T-helper 2 cell treated with Interferon-gamma antibody and Interleukin-4, amounts not matched to agents 5 μg/mL and 100 μg/mL, for 36 hours (primary cell): ENCODE measurements at regions not wholly inside any gene's neighbourhood (a gene's known extent, or its start where the extent isn't known, plus 50 kb on each side); places are given as distances from the start of the nearest gene placed in this dataset.
A peak's percentile ranks its signal among the peaks of the same experiment; 100 is the strongest.

ENCODE experiments used
- DNase-seq: peaks from one replicate; pipeline ENCODE4 v3.0.0; 2021; ENCODE audit warnings: low spot score
- H3K27ac Mint-ChIP-seq: one replicate; pipeline ENCODE4 v1.8.0; 2021; ENCODE audit warnings: mild to moderate bottlenecking, mixed read lengths
- H3K27me3 Mint-ChIP-seq: one replicate; pipeline ENCODE4 v1.8.0; 2021; ENCODE audit warnings: low read depth, mixed read lengths
- H3K36me3 Mint-ChIP-seq: one replicate; pipeline ENCODE4 v1.8.0; 2021; ENCODE audit warnings: low read depth, mixed read lengths
- H3K4me1 Mint-ChIP-seq: one replicate; pipeline ENCODE4 v1.8.0; 2021; ENCODE audit warnings: low read depth, mixed read lengths
- H3K4me3 Mint-ChIP-seq: one replicate; pipeline ENCODE4 v1.8.0; 2022; ENCODE audit warnings: mild to moderate bottlenecking, moderate library complexity, mixed read lengths
- H3K9me3 Mint-ChIP-seq: one replicate; pipeline ENCODE4 v1.8.0; 2021; ENCODE audit warnings: mixed read lengths

DNA sequence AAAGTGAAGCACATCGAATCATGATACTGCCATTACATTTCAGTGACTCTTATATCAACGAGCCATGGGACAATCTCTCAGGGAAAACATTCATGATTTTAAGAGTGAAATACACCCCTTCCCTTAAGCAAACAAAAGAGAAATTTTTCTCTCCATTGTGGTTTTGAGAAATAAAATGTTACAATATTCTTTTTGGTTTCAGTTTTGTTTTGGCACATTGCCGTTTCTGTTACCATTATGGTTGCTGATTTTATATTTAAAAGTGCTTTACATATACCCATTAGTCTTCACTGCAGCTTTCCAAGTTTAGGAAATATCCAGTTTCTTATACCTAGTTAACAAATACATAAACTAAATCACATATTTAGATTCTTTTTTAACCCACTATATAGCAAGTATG is 126.8 kb upstream of the SEM1 start:
- peaks cover 58% of the 10 kb centered on the region for H3K27me3 Mint-ChIP-seq
- H3K27ac Mint-ChIP-seq, result no peak overlapping the region
- H3K9me3 Mint-ChIP-seq, result peaks cover 5% of the 10 kb centered on the region
- peaks cover 3% of the 10 kb centered on the region for H3K36me3 Mint-ChIP-seq
- no peak for DNase-seq
- peak overlapping the region; percentile 74 for H3K4me3 Mint-ChIP-seq
- H3K4me1 Mint-ChIP-seq, result peaks cover 28% of the 10 kb centered on the region

DNA sequence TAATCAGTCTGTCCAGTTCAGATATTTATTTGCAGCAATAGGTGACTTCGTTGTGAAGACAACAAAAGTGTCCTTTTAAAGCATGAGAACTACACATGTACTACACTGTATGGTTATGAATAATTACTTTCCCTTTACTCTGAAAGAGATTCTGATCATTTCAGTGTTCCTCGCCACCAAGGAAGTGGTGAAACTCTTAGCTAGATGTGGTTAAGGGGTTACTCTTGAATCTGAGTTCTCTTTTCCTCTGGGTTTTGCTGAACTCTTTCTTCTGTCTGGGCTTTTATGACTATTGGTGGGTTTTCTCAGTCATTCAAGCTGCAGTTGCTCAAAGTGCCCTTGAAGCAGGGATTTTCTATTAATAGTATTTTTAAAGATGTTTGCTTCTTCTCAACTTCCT is 127.9 kb upstream of the SEM1 start:
- DNase-seq, result peak; percentile 34
- H3K4me1 Mint-ChIP-seq, result peaks cover 28% of the 10 kb centered on the region
- H3K9me3 Mint-ChIP-seq, result peaks cover 5% of the 10 kb centered on the region
- H3K27ac Mint-ChIP-seq, result peak overlapping the region; percentile 85
- H3K4me3 Mint-ChIP-seq, result peak overlapping the region; percentile 74
- peaks cover 3% of the 10 kb centered on the region for H3K36me3 Mint-ChIP-seq
- H3K27me3 Mint-ChIP-seq, result peaks cover 64% of the 10 kb centered on the region

DNA sequence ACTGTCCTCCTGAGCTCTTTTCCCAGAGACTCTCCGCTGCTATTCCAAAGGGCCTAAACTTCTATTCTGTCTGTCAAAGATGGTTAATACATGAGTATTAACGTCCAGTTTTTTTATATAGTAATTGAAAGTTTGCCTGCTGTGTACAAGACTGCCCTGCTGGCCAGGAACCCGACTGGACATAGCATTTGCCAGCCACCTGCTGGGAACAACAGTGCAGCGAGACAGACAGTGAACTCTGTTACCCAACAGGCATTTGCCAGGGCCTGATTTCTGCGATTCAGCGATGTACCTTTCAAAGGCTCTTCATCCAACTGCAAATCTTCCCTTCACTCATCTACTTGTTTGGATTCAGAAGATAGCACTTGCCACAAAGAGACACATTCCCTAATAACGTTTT is 128.8 kb upstream of the SEM1 start:
- Mint-ChIP-seq H3K36me3 (peaks cover 3% of the 10 kb centered on the region), H3K27me3 (peaks cover 71% of the 10 kb centered on the region), H3K27ac (no peak overlapping the region), H3K9me3 (peaks cover 5% of the 10 kb centered on the region), H3K4me3 (peak overlapping the region; percentile 46), H3K4me1 (peaks cover 28% of the 10 kb centered on the region)
- DNase-seq, result no peak

DNA sequence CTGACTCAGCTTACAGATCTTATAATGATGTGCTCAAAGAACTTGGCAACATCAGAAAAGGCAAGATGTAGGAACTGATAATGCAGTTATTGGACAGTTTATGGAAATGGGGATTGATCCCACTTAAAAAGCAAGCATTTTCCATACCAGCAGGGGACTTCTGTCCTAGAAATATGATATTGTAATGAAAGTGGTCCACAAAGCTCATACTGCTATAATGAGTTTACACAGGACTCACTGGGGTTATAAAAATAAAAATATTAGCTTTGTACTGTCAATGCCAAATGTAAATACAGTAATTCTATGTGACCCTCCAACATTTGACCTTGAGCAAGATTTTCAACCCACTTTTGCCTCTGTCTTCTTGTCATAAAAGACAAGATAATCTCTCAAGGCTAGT is 145.5 kb upstream of the SEM1 start:
- Mint-ChIP-seq H3K36me3 (no peaks in the 10 kb centered on the region), H3K27ac (no peak overlapping the region), H3K27me3 (peaks cover 26% of the 10 kb centered on the region), H3K9me3 (no peaks in the 10 kb centered on the region), H3K4me3 (no peak overlapping the region), H3K4me1 (no peaks in the 10 kb centered on the region)
- no peak for DNase-seq

DNA sequence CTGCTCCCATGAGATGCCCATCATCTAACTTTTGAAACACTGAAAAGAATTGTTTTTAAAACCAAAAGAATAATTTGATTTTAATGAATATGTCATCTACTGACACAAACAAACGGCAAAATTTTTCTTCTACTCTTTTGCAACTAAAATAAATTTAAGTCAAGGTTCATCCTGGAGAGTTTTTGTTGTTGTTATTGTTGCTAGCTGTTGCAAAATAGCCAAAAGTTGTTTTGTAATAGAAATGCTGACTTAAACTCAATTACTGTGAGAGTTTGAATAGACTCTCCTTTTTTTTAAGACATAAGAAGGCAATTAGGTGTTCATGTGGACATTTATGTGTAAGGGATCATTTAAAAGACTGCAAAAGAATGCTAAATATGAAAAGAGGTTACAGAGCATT is 146.0 kb upstream of the SEM1 start:
- H3K4me1 Mint-ChIP-seq, result no peaks in the 10 kb centered on the region
- no peak overlapping the region for H3K4me3 Mint-ChIP-seq
- no peaks in the 10 kb centered on the region for H3K36me3 Mint-ChIP-seq
- no peak for DNase-seq
- no peak overlapping the region for H3K27ac Mint-ChIP-seq
- no peaks in the 10 kb centered on the region for H3K9me3 Mint-ChIP-seq
- H3K27me3 Mint-ChIP-seq, result peaks cover 29% of the 10 kb centered on the region

DNA sequence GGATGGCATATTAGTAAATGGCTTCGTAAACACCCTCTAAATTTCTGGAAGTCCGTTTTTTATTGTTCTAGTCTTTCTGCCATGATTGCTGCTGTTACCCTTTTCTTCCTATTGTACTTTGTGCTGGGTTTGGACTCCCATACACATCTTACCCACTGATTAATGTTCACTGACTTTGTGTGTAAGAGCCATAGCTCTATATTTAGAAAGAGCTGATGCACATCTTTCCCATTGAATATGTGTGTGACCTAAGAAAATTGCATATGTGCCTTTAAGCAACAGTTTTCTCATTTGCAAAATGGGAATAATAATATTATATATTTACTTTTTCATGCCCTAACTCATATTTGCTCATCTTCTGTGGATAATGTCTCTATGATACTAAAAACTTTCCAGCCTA is 135.8 kb upstream of the DLX6 start:
- Mint-ChIP-seq H3K27me3 (peaks cover 28% of the 10 kb centered on the region), H3K27ac (no peak overlapping the region), H3K36me3 (no peaks in the 10 kb centered on the region), H3K4me3 (no peak overlapping the region), H3K9me3 (no peaks in the 10 kb centered on the region), H3K4me1 (no peaks in the 10 kb centered on the region)
- no peak for DNase-seq

DNA sequence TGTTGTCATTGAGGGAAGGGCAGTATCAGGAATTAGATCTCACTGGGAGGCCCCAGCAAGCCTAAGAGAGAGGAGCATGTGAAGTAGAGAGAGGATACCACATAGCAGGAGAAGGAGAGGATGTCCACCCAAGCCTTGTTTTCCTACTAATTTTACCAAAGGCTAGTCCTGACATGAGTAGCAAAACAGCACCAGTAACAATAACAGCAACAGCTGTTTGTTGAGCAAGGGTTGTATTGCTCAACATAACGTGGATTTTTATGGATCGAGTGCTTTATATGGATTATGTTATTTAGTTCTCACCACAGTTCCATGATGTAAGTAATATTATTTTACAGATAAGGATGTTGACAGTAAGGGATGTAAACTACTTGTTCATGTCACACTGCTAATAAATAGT is 135.2 kb upstream of the DLX6 start:
- Mint-ChIP-seq H3K27ac (no peak overlapping the region), H3K9me3 (no peaks in the 10 kb centered on the region), H3K36me3 (no peaks in the 10 kb centered on the region), H3K4me3 (no peak overlapping the region), H3K4me1 (no peaks in the 10 kb centered on the region), H3K27me3 (peaks cover 23% of the 10 kb centered on the region)
- DNase-seq, result no peak

DNA sequence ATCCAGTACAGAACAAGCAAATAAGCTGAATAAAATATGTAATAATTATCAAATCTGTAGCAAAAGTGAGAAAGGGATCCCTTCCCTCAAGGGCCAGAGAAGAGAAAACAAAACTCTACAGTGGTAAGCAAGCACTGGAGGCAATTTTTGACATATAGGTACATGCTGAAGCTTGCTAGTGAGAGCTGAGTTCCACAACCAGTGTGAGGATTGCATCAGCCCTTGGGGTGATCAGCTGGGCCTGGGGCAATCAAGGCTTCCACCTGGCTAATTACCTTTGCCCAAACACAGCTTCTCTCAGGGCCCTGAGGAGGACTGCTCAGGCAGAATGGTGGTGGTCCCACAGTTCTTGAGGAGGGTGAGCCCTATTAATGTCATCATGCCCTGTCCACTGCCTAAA is 134.4 kb upstream of the DLX6 start:
- DNase-seq, result no peak
- Mint-ChIP-seq H3K4me3 (no peak overlapping the region), H3K4me1 (no peaks in the 10 kb centered on the region)

DNA sequence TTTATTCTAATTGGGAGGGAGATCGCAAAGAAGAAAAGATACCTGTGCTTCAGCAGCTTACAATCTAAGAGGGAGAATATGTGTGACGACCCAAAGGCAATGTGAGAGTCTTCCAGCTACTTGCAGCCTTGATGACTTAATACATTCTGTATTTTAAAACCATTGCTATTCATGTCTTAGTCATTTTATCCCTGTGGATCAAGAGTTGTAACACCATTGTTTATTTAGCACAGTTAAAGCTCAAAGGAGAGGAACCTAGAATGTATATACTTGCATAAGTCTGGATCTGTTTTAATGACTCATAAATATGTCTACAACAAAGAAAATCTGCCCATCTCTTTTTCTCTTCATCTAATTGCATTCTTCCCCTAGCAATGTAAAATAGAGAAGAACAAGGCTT is 117.9 kb upstream of the DLX6 start:
- Mint-ChIP-seq H3K4me1 (no peaks in the 10 kb centered on the region), H3K27ac (no peak overlapping the region), H3K36me3 (no peaks in the 10 kb centered on the region), H3K4me3 (no peak overlapping the region), H3K9me3 (no peaks in the 10 kb centered on the region), H3K27me3 (peaks cover 5% of the 10 kb centered on the region)
- DNase-seq, result no peak

More for the DNA sequence above, 134.4 kb upstream of the DLX6 start:
- Mint-ChIP-seq H3K9me3 (no peaks in the 10 kb centered on the region), H3K27ac (no peak overlapping the region), H3K27me3 (peaks cover 22% of the 10 kb centered on the region), H3K36me3 (no peaks in the 10 kb centered on the region)

DNA sequence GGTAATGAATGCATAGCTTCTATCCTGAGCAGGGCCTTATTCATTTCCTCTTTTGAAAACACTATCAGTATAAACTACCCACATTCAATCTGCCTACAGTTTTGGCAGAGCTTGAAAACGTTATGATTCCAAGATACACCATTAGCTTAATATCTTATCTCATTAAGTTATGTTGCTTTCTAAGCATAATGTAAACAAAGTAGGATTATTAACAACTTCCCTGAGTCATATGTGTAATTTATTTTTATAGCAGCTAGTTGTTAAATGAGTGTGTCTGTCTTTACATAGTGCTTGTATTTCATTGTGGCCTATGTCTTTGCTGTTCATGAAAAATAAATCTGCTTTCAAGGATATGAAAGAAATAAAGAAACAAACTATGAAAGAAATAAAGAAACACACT is 106.2 kb upstream of the DLX6 start:
- Mint-ChIP-seq H3K4me3 (no peak overlapping the region), H3K27ac (no peak overlapping the region), H3K4me1 (no peaks in the 10 kb centered on the region), H3K36me3 (no peaks in the 10 kb centered on the region), H3K9me3 (no peaks in the 10 kb centered on the region), H3K27me3 (peaks cover 3% of the 10 kb centered on the region)
- DNase-seq, result no peak

DNA sequence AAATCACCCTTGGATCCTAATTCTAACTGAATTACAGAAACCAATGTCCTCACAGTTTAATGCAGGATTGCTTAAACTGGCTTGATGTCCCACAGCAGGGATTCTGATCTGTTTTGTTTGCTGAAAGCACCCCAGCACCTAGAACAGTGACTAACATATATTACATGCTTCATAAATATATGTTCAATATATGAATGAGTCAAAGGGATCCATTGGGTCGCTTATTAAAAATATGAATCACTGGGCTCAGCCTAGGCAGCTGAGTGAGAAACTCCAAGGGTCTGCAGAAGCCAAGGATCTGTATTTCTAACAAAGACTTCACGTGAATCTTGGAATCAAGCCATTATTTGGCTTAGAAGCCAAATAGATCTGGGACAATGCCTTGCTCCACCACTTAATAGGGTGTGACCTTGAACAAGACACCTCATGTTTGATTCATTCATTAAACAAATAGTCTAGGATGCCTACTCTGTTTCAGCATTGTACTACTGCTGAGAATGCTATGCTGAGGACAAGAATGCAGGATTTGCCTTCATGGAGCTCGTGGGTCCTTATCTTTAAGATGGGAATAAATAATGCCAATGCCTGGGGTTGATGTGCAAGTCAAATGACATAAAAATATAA is 103.4 kb upstream of the DLX6 start:
- peaks cover 5% of the 10 kb centered on the region for H3K27me3 Mint-ChIP-seq
- H3K27ac Mint-ChIP-seq, result no peak overlapping the region
- no peaks in the 10 kb centered on the region for H3K9me3 Mint-ChIP-seq
- no peaks in the 10 kb centered on the region for H3K36me3 Mint-ChIP-seq
- no peaks in the 10 kb centered on the region for H3K4me1 Mint-ChIP-seq
- H3K4me3 Mint-ChIP-seq, result no peak overlapping the region
- no peak for DNase-seq

DNA sequence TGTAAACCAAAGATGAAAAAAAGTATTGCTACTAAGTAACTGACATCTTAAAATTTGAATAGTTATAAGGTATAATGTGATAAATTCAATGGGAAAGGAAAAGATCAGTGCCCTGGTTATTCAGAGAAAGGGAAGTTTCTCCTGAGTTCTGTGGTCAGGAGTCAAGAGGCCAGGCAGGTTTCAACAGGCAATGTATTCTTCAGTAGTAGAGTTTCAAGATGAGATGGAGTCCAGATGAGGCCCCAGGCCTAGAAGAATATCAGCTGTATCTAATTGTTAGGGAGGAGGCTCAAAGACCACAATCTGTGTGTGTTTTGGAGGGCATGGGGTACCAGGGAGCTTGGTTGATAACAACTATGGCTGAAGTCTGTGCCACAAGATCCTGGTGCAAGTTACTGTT is 101.4 kb upstream of the DLX6 start:
- no peak for DNase-seq

DNA sequence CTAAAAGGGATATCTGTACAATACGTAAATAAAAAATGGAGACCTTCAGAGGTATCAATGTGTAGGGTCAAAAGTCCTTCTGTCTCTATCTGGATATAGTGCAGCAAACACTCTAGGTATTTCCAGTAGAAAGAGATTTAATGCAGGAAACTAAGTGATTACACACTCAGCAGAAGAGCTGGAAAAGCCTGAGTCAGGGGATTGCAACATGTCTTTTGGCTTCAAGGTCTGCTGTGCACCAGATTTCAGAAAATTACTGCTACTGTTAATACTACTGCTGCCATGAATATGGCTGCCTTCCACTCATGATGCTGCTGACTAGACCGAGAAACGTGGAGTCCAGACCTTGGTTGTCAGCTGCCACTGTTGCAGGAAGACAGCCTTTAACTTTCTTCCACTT is 94.9 kb upstream of the DLX6 start:
- Mint-ChIP-seq H3K9me3 (no peaks in the 10 kb centered on the region), H3K4me3 (no peak overlapping the region), H3K27me3 (peaks cover 6% of the 10 kb centered on the region)

More for the DNA sequence above, 101.4 kb upstream of the DLX6 start:
- peaks cover 5% of the 10 kb centered on the region for H3K27me3 Mint-ChIP-seq
- H3K4me3 Mint-ChIP-seq, result no peak overlapping the region
- no peaks in the 10 kb centered on the region for H3K36me3 Mint-ChIP-seq
- no peaks in the 10 kb centered on the region for H3K9me3 Mint-ChIP-seq
- no peak overlapping the region for H3K27ac Mint-ChIP-seq
- no peaks in the 10 kb centered on the region for H3K4me1 Mint-ChIP-seq

DNA sequence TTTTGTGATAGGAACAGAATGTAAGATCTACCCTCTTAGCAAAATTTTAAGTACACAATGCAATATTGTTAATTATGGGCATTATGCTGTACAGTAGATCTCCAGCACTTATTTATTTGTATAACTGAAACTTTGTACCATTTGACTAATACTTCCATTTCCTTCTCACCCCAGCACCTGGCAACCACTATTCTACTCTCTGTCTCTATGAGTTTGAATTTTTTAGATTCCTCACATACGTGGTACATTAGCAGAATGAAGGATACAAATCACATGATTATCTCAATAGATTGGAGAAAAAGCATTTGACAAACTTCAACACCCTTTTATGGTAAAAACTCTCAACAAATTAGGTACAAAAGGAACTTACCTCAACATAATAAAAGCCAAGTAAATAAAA is 90.3 kb upstream of the DLX6 start:
- no peaks in the 10 kb centered on the region for H3K9me3 Mint-ChIP-seq
- no peaks in the 10 kb centered on the region for H3K36me3 Mint-ChIP-seq
- no peak for DNase-seq
- H3K4me3 Mint-ChIP-seq, result no peak overlapping the region
- H3K4me1 Mint-ChIP-seq, result no peaks in the 10 kb centered on the region
- H3K27ac Mint-ChIP-seq, result no peak overlapping the region
- H3K27me3 Mint-ChIP-seq, result peaks cover 9% of the 10 kb centered on the region

More for the DNA sequence above, 94.9 kb upstream of the DLX6 start:
- Mint-ChIP-seq H3K27ac (no peak overlapping the region), H3K36me3 (no peaks in the 10 kb centered on the region), H3K4me1 (no peaks in the 10 kb centered on the region)
- no peak for DNase-seq

DNA sequence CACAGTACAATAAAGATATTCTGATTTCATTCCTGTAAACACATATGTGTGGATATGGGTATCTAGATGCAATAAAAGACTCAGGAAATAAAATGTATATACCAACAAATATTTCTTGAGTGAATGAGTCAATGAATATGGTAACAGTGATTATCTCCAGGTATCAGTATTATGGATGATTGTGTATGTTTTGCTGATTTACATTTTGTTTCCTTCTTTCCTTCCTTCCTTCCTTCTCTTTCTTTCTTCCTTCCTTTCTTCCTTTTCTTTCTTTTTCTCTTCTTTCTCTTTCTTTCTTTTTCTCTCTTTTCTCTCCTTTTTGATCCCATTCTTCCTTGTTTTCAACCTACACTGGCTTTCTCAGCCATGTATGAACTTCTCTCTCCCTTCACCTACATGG is 85.3 kb upstream of the DLX6 start:
- no peaks in the 10 kb centered on the region for H3K4me1 Mint-ChIP-seq
- peaks cover 7% of the 10 kb centered on the region for H3K27me3 Mint-ChIP-seq
- no peak overlapping the region for H3K27ac Mint-ChIP-seq
- no peak overlapping the region for H3K4me3 Mint-ChIP-seq
- DNase-seq, result no peak
- H3K9me3 Mint-ChIP-seq, result no peaks in the 10 kb centered on the region
- no peaks in the 10 kb centered on the region for H3K36me3 Mint-ChIP-seq
